Activated CD8-positive, alpha-beta memory T cell treated with anti-CD3 and anti-CD28 coated beads, Interleukin-2, amount 10 ng/mL, durations not matched to agents 7 days and 5 days (primary cell): ENCODE measurements at regions not wholly inside any gene's neighbourhood (a gene's known extent, or its start where the extent isn't known, plus 50 kb on each side); places are given as distances from the start of the nearest gene placed in this dataset.

ENCODE experiments used
- ATAC-seq: fragments of 150-1000 bp; cut with Tn5 transposase; one replicate; pipeline ENCODE4 v1.10.0; 2021; ENCODE audit warnings: moderate library complexity
- CTCF ChIA-PET: fragments of 350-600 bp; sonication (Branson Sonifier 250); formaldehyde crosslinking; loops from one replicate; lab custom pipeline; 2021; ENCODE audit warnings: antibody characterized with exemption; lab: Charles Lee
- DNase-seq: peaks from one replicate; pipeline ENCODE4 v3.0.0-alpha.2; 2020
- H3K27ac Mint-ChIP-seq: one replicate; pipeline ENCODE4 v1.8.0; 2021; ENCODE audit warnings: mild to moderate bottlenecking, mixed read lengths
- H3K27me3 Mint-ChIP-seq: one replicate; pipeline ENCODE4 v1.8.0; 2021; ENCODE audit warnings: mixed read lengths
- H3K36me3 Mint-ChIP-seq: one replicate; pipeline ENCODE4 v1.8.0; 2021; ENCODE audit warnings: mild to moderate bottlenecking, mixed read lengths
- H3K4me1 Mint-ChIP-seq: one replicate; pipeline ENCODE4 v1.8.0; 2021; ENCODE audit warnings: mixed read lengths
- H3K4me3 Mint-ChIP-seq: one replicate; pipeline ENCODE4 v1.8.0; 2021; ENCODE audit warnings: mild to moderate bottlenecking, moderate library complexity, mixed read lengths
- H3K9me3 Mint-ChIP-seq: one replicate; pipeline ENCODE4 v1.8.0; 2022; ENCODE audit warnings: low read depth, mixed read lengths

- Mint-ChIP-seq H3K36me3 (no peaks in the 10 kb centered on the region), H3K27me3 (peaks cover 13% of the 10 kb centered on the region), H3K9me3 (no peaks in the 10 kb centered on the region), H3K27ac (no peak overlapping the region), H3K4me3 (no peak overlapping the region), H3K4me1 (no peaks in the 10 kb centered on the region)
- CTCF ChIA-PET = no interaction called here
- ATAC-seq (no peak), DNase-seq (no peak)
Observed at GRCh38 chr21:17671733-17672132, 59.0 kb upstream of the BTG3 start.

DNA sequence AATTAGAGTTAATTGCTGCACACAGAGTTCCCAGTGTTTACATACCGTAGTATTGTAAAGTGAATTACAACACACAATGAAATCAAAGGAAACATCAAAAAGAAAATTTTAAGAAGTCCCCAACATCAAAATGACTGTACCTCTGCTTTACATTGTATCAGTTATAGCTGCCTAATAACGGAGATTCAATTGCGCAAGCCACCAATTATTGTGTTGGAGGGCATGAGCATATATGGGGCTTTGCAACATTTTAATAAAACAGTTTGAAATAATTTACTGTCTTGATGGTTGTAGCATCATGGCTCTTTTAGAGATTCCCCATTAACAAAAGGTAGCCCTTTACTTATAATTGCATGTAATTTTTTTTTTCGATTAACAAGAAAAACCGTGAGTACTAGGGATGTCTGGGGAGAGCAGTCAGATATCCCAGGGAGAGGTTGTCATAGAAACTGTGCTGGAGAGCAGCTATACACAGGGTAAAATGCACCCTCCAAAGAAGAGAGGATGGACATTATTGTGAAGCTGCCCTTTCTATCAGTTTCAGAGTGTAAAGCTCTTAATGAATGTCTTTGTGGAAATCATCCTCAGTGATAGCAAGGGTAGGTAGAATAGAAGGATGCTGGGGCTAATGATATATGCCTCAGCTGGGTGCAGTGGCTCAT lies 55.9 kb upstream of the BTG3 start:
- Mint-ChIP-seq H3K4me1 (peaks cover 8% of the 10 kb centered on the region), H3K4me3 (no peak overlapping the region), H3K9me3 (no peaks in the 10 kb centered on the region), H3K27ac (no peak overlapping the region), H3K36me3 (no peaks in the 10 kb centered on the region), H3K27me3 (peaks cover 13% of the 10 kb centered on the region)
- DNase-seq (no peak), ATAC-seq (no peak)
- CTCF ChIA-PET = no interaction called here

- H3K27me3 Mint-ChIP-seq = peaks cover 13% of the 10 kb centered on the region
Observed at GRCh38 chr21:17667256-17667655, 54.6 kb upstream of the BTG3 start.

More at GRCh38 chr21:17667256-17667655, 54.6 kb upstream of the BTG3 start:
- no peaks in the 10 kb centered on the region for H3K9me3 Mint-ChIP-seq
- ATAC-seq (no peak), DNase-seq (no peak)
- H3K4me3 Mint-ChIP-seq = no peak overlapping the region
- H3K4me1 Mint-ChIP-seq = peaks cover 8% of the 10 kb centered on the region
- no peaks in the 10 kb centered on the region for H3K36me3 Mint-ChIP-seq
- no peak overlapping the region for H3K27ac Mint-ChIP-seq
- CTCF ChIA-PET = interaction anchor here (2.2 kb wide), 1 partner anchor 258 kb away, joined by 7 read pairs; no protein-coding TSS in a partner anchor
